ENCODE measurements at regions not wholly inside any gene's neighbourhood (a gene's known extent, or its start where the extent isn't known, plus 50 kb on each side); places are given as distances from the start of the nearest gene placed in this dataset.

- no peak for TF ChIP-seq CTCF (IDR thresholded peaks at IDR 0.05)
- TF ChIP-seq EP300 (IDR thresholded peaks at IDR 0.05), result no peak
- no peak for TF ChIP-seq POLR2A (IDR thresholded peaks at IDR 0.05)
- 69 to 83% methylated on average over 1 of the region's 1 CpG for WGBS, 2 donors
- H3K36me3 ChIP-seq, result no peaks in the 10 kb centered on the region
- no peak overlapping the region for H3K27ac ChIP-seq
- no peaks in the 10 kb centered on the region for H3K27me3 ChIP-seq
- DNase-seq (ENCODE audit: low spot score in 2 of 2), result no peak
- no peaks in the 10 kb centered on the region for H3K4me1 ChIP-seq
- H3K4me3 ChIP-seq, result no peak overlapping the region
- H3K9me3 ChIP-seq, result no peaks in the 10 kb centered on the region
Measured at GRCh38 chr9:26605367-26605766, 287.2 kb downstream of the CAAP1 start.

GRCh38 chr9:26604076-26604662, 288.4 kb downstream of the CAAP1 start:
- WGBS, 2 donors, result 76 to 84% methylated on average over 4 of the region's 4 CpGs
- H3K36me3 ChIP-seq, result no peaks in the 10 kb centered on the region
- no peaks in the 10 kb centered on the region for H3K9me3 ChIP-seq
- TF ChIP-seq CTCF (IDR thresholded peaks at IDR 0.05), result no peak
- TF ChIP-seq POLR2A (IDR thresholded peaks at IDR 0.05), result no peak
- no peak for TF ChIP-seq EP300 (IDR thresholded peaks at IDR 0.05)
- no peak for DNase-seq (ENCODE audit: low spot score in 2 of 2)
- H3K27me3 ChIP-seq, result no peaks in the 10 kb centered on the region
- H3K4me1 ChIP-seq, result no peaks in the 10 kb centered on the region
- no peak overlapping the region for H3K4me3 ChIP-seq
- H3K27ac ChIP-seq, result no peak overlapping the region

- no peaks in the 10 kb centered on the region for H3K9me3 ChIP-seq
- no peaks in the 10 kb centered on the region for H3K4me1 ChIP-seq
Measured at GRCh38 chr9:26603617-26604016, 289.0 kb downstream of the CAAP1 start.

GRCh38 chr9:26597542-26598149, 295.0 kb downstream of the CAAP1 start:
- no peak overlapping the region for H3K4me3 ChIP-seq
- no peaks in the 10 kb centered on the region for H3K4me1 ChIP-seq
- H3K36me3 ChIP-seq, result no peaks in the 10 kb centered on the region
- H3K27ac ChIP-seq, result no peak overlapping the region
- no peak for DNase-seq (ENCODE audit: low spot score in 2 of 2)
- H3K27me3 ChIP-seq, result no peaks in the 10 kb centered on the region
- TF ChIP-seq POLR2A (IDR thresholded peaks at IDR 0.05) (no peak), CTCF (IDR thresholded peaks at IDR 0.05) (no peak), EP300 (IDR thresholded peaks at IDR 0.05) (no peak)
- WGBS, 2 donors, result 78 to 83% methylated on average over 5 of the region's 5 CpGs
- H3K9me3 ChIP-seq, result peaks cover 0 to 3% (median 0%) of the 10 kb centered on the region in 4 donors

More at GRCh38 chr9:26603617-26604016, 289.0 kb downstream of the CAAP1 start:
- H3K4me3 ChIP-seq, result no peak overlapping the region
- H3K27me3 ChIP-seq, result no peaks in the 10 kb centered on the region
- no peaks in the 10 kb centered on the region for H3K36me3 ChIP-seq
- H3K27ac ChIP-seq, result no peak overlapping the region
- TF ChIP-seq POLR2A (IDR thresholded peaks at IDR 0.05), result no peak
- TF ChIP-seq CTCF (IDR thresholded peaks at IDR 0.05), result no peak
- TF ChIP-seq EP300 (IDR thresholded peaks at IDR 0.05), result no peak
- no peak for DNase-seq (ENCODE audit: low spot score in 2 of 2)

GRCh38 chr9:26579056-26579455, 313.5 kb downstream of the CAAP1 start:
- no peak for DNase-seq (ENCODE audit: low spot score in 2 of 2)

More at GRCh38 chr9:26579056-26579455, 313.5 kb downstream of the CAAP1 start:
- no peak overlapping the region for H3K27ac ChIP-seq
- no peaks in the 10 kb centered on the region for H3K9me3 ChIP-seq
- no peaks in the 10 kb centered on the region for H3K36me3 ChIP-seq
- 59 to 75% methylated on average over 2 of the region's 2 CpGs for WGBS, 2 donors
- H3K4me1 ChIP-seq, result no peaks in the 10 kb centered on the region
- TF ChIP-seq EP300 (IDR thresholded peaks at IDR 0.05), result no peak
- TF ChIP-seq CTCF (IDR thresholded peaks at IDR 0.05), result no peak
- TF ChIP-seq POLR2A (IDR thresholded peaks at IDR 0.05), result no peak
- no peak overlapping the region for H3K4me3 ChIP-seq
- H3K27me3 ChIP-seq, result no peaks in the 10 kb centered on the region
